Kidney epithelial cell (primary cell): ENCODE measurements at regions not wholly inside any gene's neighbourhood (a gene's known extent, or its start where the extent isn't known, plus 50 kb on each side); places are given as distances from the start of the nearest gene placed in this dataset.

Source experiments
- DNase-seq: peaks from one replicate; pipeline ENCODE4 v3.0.0-alpha.2; 2010; ENCODE audit warnings: low read depth
- H3K27me3 ChIP-seq: 2 replicates; pipeline ENCODE4 v1.6.0; 2011; ENCODE audit warnings: low read length; ENCODE audit not compliant: control insufficient read depth, insufficient read depth
- H3K36me3 ChIP-seq: 2 replicates; pipeline ENCODE4 v1.5.1; 2011; ENCODE audit warnings: low read length; ENCODE audit not compliant: control insufficient read depth, insufficient read depth
- H3K4me3 ChIP-seq: 2 replicates; pipeline ENCODE4 v1.5.1; 2011; ENCODE audit warnings: low read depth, mild to moderate bottlenecking, control low read depth, low read length
- TF ChIP-seq, protein P1 (sequence below): IDR thresholded peaks from 2 replicates; pipeline ENCODE4 v1.5.1; 2011; ENCODE audit warnings: mild to moderate bottlenecking, moderate library complexity, low read length, control low read depth, inconsistent platforms; ENCODE audit not compliant: insufficient read depth, poor library complexity, severe bottlenecking

DNA sequence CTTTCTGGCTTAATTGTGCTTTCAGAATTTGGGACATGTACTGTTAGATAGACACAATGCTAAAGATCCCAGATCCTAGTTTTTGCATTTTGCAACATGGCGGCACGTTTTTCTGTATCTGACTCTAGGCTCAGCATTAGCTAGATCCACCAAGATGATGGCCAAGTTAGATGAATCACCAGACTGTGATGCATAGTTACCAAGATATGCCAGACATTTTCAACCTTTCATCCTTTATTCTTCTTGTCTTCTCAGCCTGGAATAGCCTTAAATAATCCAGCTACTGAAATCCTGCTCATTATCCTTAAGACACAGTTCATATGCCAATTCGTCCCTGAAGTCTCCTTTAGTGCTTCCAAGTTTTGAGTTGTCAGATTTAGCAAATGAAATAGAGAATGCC is 144.9 kb upstream of the CRY1 start:
- DNase-seq, result no peak
- Histone ChIP-seq H3K36me3 (no peaks in the 10 kb centered on the region), H3K4me3 (no peak overlapping the region), H3K27me3 (no peaks in the 10 kb centered on the region)
- TF ChIP-seq, protein P1, sequence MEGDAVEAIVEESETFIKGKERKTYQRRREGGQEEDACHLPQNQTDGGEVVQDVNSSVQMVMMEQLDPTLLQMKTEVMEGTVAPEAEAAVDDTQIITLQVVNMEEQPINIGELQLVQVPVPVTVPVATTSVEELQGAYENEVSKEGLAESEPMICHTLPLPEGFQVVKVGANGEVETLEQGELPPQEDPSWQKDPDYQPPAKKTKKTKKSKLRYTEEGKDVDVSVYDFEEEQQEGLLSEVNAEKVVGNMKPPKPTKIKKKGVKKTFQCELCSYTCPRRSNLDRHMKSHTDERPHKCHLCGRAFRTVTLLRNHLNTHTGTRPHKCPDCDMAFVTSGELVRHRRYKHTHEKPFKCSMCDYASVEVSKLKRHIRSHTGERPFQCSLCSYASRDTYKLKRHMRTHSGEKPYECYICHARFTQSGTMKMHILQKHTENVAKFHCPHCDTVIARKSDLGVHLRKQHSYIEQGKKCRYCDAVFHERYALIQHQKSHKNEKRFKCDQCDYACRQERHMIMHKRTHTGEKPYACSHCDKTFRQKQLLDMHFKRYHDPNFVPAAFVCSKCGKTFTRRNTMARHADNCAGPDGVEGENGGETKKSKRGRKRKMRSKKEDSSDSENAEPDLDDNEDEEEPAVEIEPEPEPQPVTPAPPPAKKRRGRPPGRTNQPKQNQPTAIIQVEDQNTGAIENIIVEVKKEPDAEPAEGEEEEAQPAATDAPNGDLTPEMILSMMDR, result no peak

DNA sequence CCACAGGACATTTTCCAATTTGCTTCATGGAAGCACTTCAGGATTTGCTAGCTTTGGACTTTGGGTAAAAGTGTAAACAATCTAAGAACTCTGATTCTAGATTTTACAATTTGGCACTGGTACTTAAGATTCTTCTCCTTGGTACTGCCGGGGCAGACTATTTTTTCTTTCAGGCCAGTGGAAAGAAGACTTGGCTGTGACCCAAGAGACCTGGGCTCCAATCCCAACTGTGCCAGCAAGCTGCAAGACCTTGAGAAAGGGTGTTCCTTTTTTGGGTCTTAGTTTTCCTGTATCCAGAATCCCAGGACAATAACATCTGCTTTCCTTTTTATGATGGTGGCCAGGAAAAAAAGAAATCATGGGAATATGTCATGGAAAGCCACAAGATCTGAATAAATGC is 148.1 kb upstream of the CRY1 start:
- TF ChIP-seq, protein P1, result no peak
- no peaks in the 10 kb centered on the region for H3K36me3 ChIP-seq

DNA sequence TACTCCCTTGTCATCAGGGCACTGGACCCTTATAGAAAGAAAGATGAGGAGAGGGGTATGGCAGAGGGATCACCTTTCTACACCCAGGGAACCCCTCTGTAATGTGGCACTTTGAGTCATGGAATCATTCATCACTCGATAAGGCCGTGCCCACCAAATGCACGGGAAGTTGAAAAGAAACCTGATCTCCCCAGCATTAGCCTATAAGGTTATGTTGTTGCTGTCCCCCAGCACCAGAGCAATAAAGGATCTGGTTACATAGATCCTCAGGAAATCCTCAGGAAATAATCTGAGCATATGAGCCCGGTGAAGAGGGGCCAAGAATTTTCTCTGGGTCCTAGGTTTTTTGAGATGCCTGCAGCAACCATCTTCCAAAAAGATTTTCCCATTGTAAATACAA is 148.8 kb upstream of the CRY1 start:
- Histone ChIP-seq H3K36me3 (no peaks in the 10 kb centered on the region), H3K27me3 (no peaks in the 10 kb centered on the region), H3K4me3 (no peak overlapping the region)
- TF ChIP-seq, protein P1, result no peak
- DNase-seq, result no peak

More for the DNA sequence above, 148.1 kb upstream of the CRY1 start:
- DNase-seq, result no peak
- no peak overlapping the region for H3K4me3 ChIP-seq
- no peaks in the 10 kb centered on the region for H3K27me3 ChIP-seq

DNA sequence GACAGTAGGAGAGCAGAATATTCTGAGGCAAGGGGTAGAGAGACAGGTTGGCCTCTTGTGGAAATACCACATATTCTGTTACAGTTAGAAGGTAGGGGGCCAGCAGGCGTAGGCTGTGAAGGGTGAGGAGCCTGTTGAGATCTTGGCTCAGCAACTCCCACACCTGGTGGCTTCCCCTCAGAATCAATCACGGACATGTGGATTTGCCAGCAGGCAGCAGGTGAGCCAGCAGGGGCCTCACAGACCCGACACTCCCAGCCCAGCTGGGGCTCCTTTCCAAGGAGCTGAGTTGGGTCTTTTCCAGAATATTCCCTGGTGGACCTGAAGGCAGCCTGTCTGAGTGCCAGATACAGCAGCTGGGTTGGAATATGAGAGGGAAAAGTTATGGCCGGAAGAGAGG is 150.0 kb upstream of the CRY1 start:
- Histone ChIP-seq H3K4me3 (no peak overlapping the region), H3K27me3 (no peaks in the 10 kb centered on the region), H3K36me3 (no peaks in the 10 kb centered on the region)
- DNase-seq, result no peak
- TF ChIP-seq, protein P1, result no peak

DNA sequence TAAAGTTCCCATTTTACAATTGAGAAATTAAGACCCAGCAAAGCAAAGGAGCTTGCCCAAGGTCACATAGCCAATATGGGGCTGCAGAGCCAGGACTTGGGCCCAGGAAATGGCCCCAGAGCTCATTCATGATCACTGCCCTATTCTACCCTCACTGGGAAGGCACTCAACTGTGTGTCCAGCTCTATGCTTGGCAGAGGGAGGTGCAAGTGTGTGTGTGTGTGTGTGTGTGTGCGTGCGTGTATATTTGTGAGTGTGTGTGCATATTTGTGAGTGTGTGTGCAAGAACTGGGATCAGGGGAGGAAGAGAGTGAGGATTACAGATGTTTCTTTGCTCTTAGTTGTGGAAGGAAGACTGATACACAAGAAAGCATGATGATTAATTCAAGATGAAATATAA is 151.2 kb upstream of the CRY1 start:
- TF ChIP-seq, protein P1, result no peak
- Histone ChIP-seq H3K4me3 (no peak overlapping the region), H3K36me3 (no peaks in the 10 kb centered on the region), H3K27me3 (no peaks in the 10 kb centered on the region)
- DNase-seq, result no peak

DNA sequence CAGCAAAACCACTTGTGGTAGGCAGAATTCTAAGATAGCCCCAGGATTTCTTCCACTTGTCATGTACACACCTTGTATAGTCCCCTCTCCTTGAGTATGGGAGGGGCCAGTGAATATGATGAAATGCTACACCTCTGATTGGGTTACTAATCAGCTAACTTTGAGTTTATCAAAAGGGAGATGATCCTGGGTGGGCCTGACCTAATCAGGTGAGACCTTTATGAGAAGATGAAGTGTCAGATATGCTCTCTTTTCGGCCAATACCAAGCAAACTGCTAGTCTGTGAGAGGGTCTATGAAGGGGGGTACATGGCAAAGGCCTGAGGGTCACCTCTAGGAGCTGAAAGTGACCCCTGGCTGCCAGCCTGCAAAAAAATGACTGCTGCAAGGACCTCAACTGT is 154.3 kb upstream of the CRY1 start:
- no peak for DNase-seq
- TF ChIP-seq, protein P1, result no peak
- Histone ChIP-seq H3K36me3 (no peaks in the 10 kb centered on the region), H3K27me3 (no peaks in the 10 kb centered on the region), H3K4me3 (no peak overlapping the region)
